Skeletal muscle tissue (tissue), 3 donors: ENCODE measurements at regions not wholly inside any gene's neighbourhood (a gene's known extent, or its start where the extent isn't known, plus 50 kb on each side); places are given as distances from the start of the nearest gene placed in this dataset.
"Not testable (repeated sequence)": the region's sequence is repeated elsewhere in the genome, so short reads cannot be mapped to it uniquely, and the experiment has no call there.

Source experiments
- H3K27ac ChIP-seq: one replicate; pipeline ENCODE4 v1.7.0; 2013; ENCODE audit warnings: mild to moderate bottlenecking, low read depth, low read length, inconsistent platforms
- H3K27me3 ChIP-seq, 3 donors: one replicate each; pipeline ENCODE4 v1.7.0; 2013; ENCODE audit warnings: low read length in 3 of 3; ENCODE audit not compliant: control insufficient read depth in 3 of 3, insufficient read depth in 3 of 3
- H3K36me3 ChIP-seq, 3 donors: one replicate each; pipeline ENCODE4 v1.7.0; 2013; ENCODE audit warnings: low read length in 3 of 3; ENCODE audit not compliant: control insufficient read depth in 3 of 3, insufficient read depth in 3 of 3
- H3K4me1 ChIP-seq, 3 donors: one replicate each; pipeline ENCODE4 v1.7.0; 2013; ENCODE audit warnings: low read length in 3 of 3, mild to moderate bottlenecking in 3 of 3; ENCODE audit not compliant: control insufficient read depth in 3 of 3, insufficient read depth in 3 of 3
- H3K4me3 ChIP-seq, 3 donors: one replicate each; pipeline ENCODE4 v1.7.0; 2013; ENCODE audit warnings: low read length in 3 of 3
- H3K9ac ChIP-seq, 3 donors: one replicate each; pipeline ENCODE4 v1.7.0; 2013; ENCODE audit warnings: low read length in 3 of 3, mild to moderate bottlenecking in 3 of 3, moderate library complexity in 2 of 3, low read depth in 1 of 3
- H3K9me3 ChIP-seq, 3 donors: one replicate each; pipeline ENCODE4 v1.7.0; 2013; ENCODE audit warnings: low read length in 3 of 3; ENCODE audit not compliant: control insufficient read depth in 3 of 3
- donor health status: Osteomylitis.

GRCh38 chr9:18275313-18275990 is 198.5 kb upstream of the ADAMTSL1 start:
- Histone ChIP-seq H3K36me3 (no peaks in the 10 kb centered on the region), H3K27ac (no peak overlapping the region), H3K27me3 (no peaks in the 10 kb centered on the region), H3K4me3 (no peak overlapping the region), H3K4me1 (no peaks in the 10 kb centered on the region), H3K9me3 (peaks cover 0 to 2% (median 0%) of the 10 kb centered on the region in 3 donors), H3K9ac (no peak overlapping the region)

GRCh38 chr9:18281291-18281690 is 192.7 kb upstream of the ADAMTSL1 start:
- Histone ChIP-seq H3K9ac (no peak overlapping the region), H3K27ac (no peak overlapping the region), H3K27me3 (no peaks in the 10 kb centered on the region), H3K9me3 (no peaks in the 10 kb centered on the region), H3K36me3 (no peaks in the 10 kb centered on the region), H3K4me1 (no peaks in the 10 kb centered on the region), H3K4me3 (no peak overlapping the region)

GRCh38 chr9:18294229-18294628 is 179.7 kb upstream of the ADAMTSL1 start:
- Histone ChIP-seq H3K27ac (no peak overlapping the region), H3K36me3 (no peaks in the 10 kb centered on the region), H3K27me3 (peaks cover 0 to 2% (median 0%) of the 10 kb centered on the region in 3 donors)

GRCh38 chr9:18296702-18297055 is 177.3 kb upstream of the ADAMTSL1 start:
- H3K36me3 ChIP-seq: no peaks in the 10 kb centered on the region
- no peak overlapping the region for H3K4me3 ChIP-seq
- peaks cover 0 to 2% (median 0%) of the 10 kb centered on the region in 3 donors for H3K27me3 ChIP-seq
- H3K4me1 ChIP-seq: no peaks in the 10 kb centered on the region
- no peaks in the 10 kb centered on the region for H3K9me3 ChIP-seq
- H3K27ac ChIP-seq: no peak overlapping the region
- H3K9ac ChIP-seq: no peak overlapping the region

More at GRCh38 chr9:18294229-18294628, 179.7 kb upstream of the ADAMTSL1 start:
- no peaks in the 10 kb centered on the region for H3K9me3 ChIP-seq
- no peak overlapping the region for H3K9ac ChIP-seq
- no peak overlapping the region for H3K4me3 ChIP-seq
- no peaks in the 10 kb centered on the region for H3K4me1 ChIP-seq

GRCh38 chr9:18297056-18297841 is 176.7 kb upstream of the ADAMTSL1 start:
- no peaks in the 10 kb centered on the region for H3K4me1 ChIP-seq
- no peaks in the 10 kb centered on the region for H3K36me3 ChIP-seq
- peaks cover 0 to 2% (median 0%) of the 10 kb centered on the region in 3 donors for H3K27me3 ChIP-seq
- H3K27ac ChIP-seq: no peak overlapping the region
- H3K9ac ChIP-seq: no peak overlapping the region
- no peaks in the 10 kb centered on the region for H3K9me3 ChIP-seq
- H3K4me3 ChIP-seq: no peak overlapping the region

- no peaks in the 10 kb centered on the region for H3K4me1 ChIP-seq
- H3K4me3 ChIP-seq: no peak overlapping the region
- peaks cover 0 to 2% (median 0%) of the 10 kb centered on the region in 3 donors for H3K27me3 ChIP-seq
- H3K9me3 ChIP-seq: no peaks in the 10 kb centered on the region
- H3K36me3 ChIP-seq: no peaks in the 10 kb centered on the region
- no peak overlapping the region for H3K27ac ChIP-seq
- H3K9ac ChIP-seq: no peak overlapping the region
These were observed 174.5 kb upstream of the ADAMTSL1 start for GRCh38 chr9:18299449-18299848.

- not testable (repeated sequence) for H3K4me3 ChIP-seq, H3K9me3 ChIP-seq, H3K36me3 ChIP-seq, H3K27ac ChIP-seq, H3K27me3 ChIP-seq, H3K4me1 ChIP-seq, H3K9ac ChIP-seq
These were observed 168.7 kb upstream of the ADAMTSL1 start for GRCh38 chr9:18305167-18305806.

GRCh38 chr9:18314316-18314715 is 159.6 kb upstream of the ADAMTSL1 start:
- no peaks in the 10 kb centered on the region for H3K27me3 ChIP-seq
- H3K9me3 ChIP-seq: peaks cover 0 to 2% (median 0%) of the 10 kb centered on the region in 3 donors
- H3K27ac ChIP-seq: no peak overlapping the region
- no peak overlapping the region for H3K9ac ChIP-seq
- H3K4me3 ChIP-seq: no peak overlapping the region
- H3K4me1 ChIP-seq: no peaks in the 10 kb centered on the region
- no peaks in the 10 kb centered on the region for H3K36me3 ChIP-seq

GRCh38 chr9:18317896-18318295 is 156.1 kb upstream of the ADAMTSL1 start:
- no peaks in the 10 kb centered on the region for H3K9me3 ChIP-seq
- H3K4me3 ChIP-seq: no peak overlapping the region
- no peaks in the 10 kb centered on the region for H3K36me3 ChIP-seq
- H3K27ac ChIP-seq: no peak overlapping the region
- no peaks in the 10 kb centered on the region for H3K27me3 ChIP-seq
- no peak overlapping the region for H3K9ac ChIP-seq
- H3K4me1 ChIP-seq: no peaks in the 10 kb centered on the region

GRCh38 chr9:18319918-18320445 is 154.0 kb upstream of the ADAMTSL1 start:
- no peaks in the 10 kb centered on the region for H3K9me3 ChIP-seq
- H3K27me3 ChIP-seq: no peaks in the 10 kb centered on the region
- no peak overlapping the region for H3K9ac ChIP-seq
- no peak overlapping the region for H3K27ac ChIP-seq
- H3K4me1 ChIP-seq: no peaks in the 10 kb centered on the region
- H3K4me3 ChIP-seq: no peak overlapping the region
- no peaks in the 10 kb centered on the region for H3K36me3 ChIP-seq
